ENCODE measurements at regions not wholly inside any gene's neighbourhood (a gene's known extent, or its start where the extent isn't known, plus 50 kb on each side); places are given as distances from the start of the nearest gene placed in this dataset.

- DNase-seq (ENCODE audit: low read depth in 3 of 3): no peak
Observed at GRCh38 chr4:35934320-35934981, 309.9 kb downstream of the ARAP2 start.

- DNase-seq (ENCODE audit: low read depth in 3 of 3): no peak
Observed at GRCh38 chr4:35938936-35939335, 305.4 kb downstream of the ARAP2 start.

- no peak for DNase-seq (ENCODE audit: low read depth in 3 of 3)
Observed at GRCh38 chr4:35939751-35940150, 304.6 kb downstream of the ARAP2 start.

- DNase-seq (ENCODE audit: low read depth in 3 of 3): no peak
Observed at GRCh38 chr4:35942092-35942491, 302.2 kb downstream of the ARAP2 start.

- DNase-seq (ENCODE audit: low read depth in 3 of 3): no peak
Observed at GRCh38 chr4:35943606-35944005, 300.7 kb downstream of the ARAP2 start.

GRCh38 chr4:35948171-35948570 is 296.1 kb downstream of the ARAP2 start:
- DNase-seq (ENCODE audit: low read depth in 3 of 3): no peak

- no peak for DNase-seq (ENCODE audit: low read depth in 3 of 3)
Observed at GRCh38 chr4:35950442-35950841, 293.9 kb downstream of the ARAP2 start.

GRCh38 chr4:35952751-35953150 is 291.6 kb downstream of the ARAP2 start:
- no peak for DNase-seq (ENCODE audit: low read depth in 3 of 3)

GRCh38 chr4:35963383-35963782 is 280.9 kb downstream of the ARAP2 start:
- no peak for DNase-seq (ENCODE audit: low read depth in 3 of 3)

- DNase-seq (ENCODE audit: low read depth in 3 of 3): no peak
Observed at GRCh38 chr4:35963974-35964515, 280.3 kb downstream of the ARAP2 start.

GRCh38 chr4:35965300-35965699 is 279.0 kb downstream of the ARAP2 start:
- no peak for DNase-seq (ENCODE audit: low read depth in 3 of 3)

- DNase-seq (ENCODE audit: low read depth in 3 of 3): no peak
Observed at GRCh38 chr4:35966566-35966965, 277.7 kb downstream of the ARAP2 start.

- peak in 1 of 3 experiments; percentile 1 for DNase-seq (ENCODE audit: low read depth in 3 of 3)
Observed at GRCh38 chr4:35970366-35970960, 273.9 kb downstream of the ARAP2 start.

GRCh38 chr4:35972814-35973213 is 271.5 kb downstream of the ARAP2 start:
- no peak for DNase-seq (ENCODE audit: low read depth in 3 of 3)

GRCh38 chr4:35975617-35976355 is 268.5 kb downstream of the ARAP2 start:
- DNase-seq (ENCODE audit: low read depth in 3 of 3): no peak

- no peak for DNase-seq (ENCODE audit: low read depth in 3 of 3)
Observed at GRCh38 chr4:35978551-35978950, 265.8 kb downstream of the ARAP2 start.

- no peak for DNase-seq (ENCODE audit: low read depth in 3 of 3)
Observed at GRCh38 chr4:35982318-35982717, 262.0 kb downstream of the ARAP2 start.

- no peak for DNase-seq (ENCODE audit: low read depth in 3 of 3)
Observed at GRCh38 chr4:35986537-35986936, 257.8 kb downstream of the ARAP2 start.

- no peak for DNase-seq (ENCODE audit: low read depth in 3 of 3)
Observed at GRCh38 chr4:35993606-35994005, 250.7 kb downstream of the ARAP2 start.

- no peak for DNase-seq (ENCODE audit: low read depth in 3 of 3)
Observed at GRCh38 chr4:36000941-36001557, 243.3 kb downstream of the ARAP2 start.

GRCh38 chr4:36003051-36003450 is 241.3 kb downstream of the ARAP2 start:
- DNase-seq (ENCODE audit: low read depth in 3 of 3): no peak

- DNase-seq (ENCODE audit: low read depth in 3 of 3): no peak
Observed at GRCh38 chr4:36004204-36004851, 240.0 kb downstream of the ARAP2 start.

All from stimulated activated CD4-positive, alpha-beta T cell treated with anti-CD3 and anti-CD28 coated beads, TNF-alpha, amount 100 ng/mL, for 24 hours (primary cell).